ENCODE measurements at regions not wholly inside any gene's neighbourhood (a gene's known extent, or its start where the extent isn't known, plus 50 kb on each side); places are given as distances from the start of the nearest gene placed in this dataset.
"Not testable (repeated sequence)": the region's sequence is repeated elsewhere in the genome, so short reads cannot be mapped to it uniquely, and the experiment has no call there.

DNA sequence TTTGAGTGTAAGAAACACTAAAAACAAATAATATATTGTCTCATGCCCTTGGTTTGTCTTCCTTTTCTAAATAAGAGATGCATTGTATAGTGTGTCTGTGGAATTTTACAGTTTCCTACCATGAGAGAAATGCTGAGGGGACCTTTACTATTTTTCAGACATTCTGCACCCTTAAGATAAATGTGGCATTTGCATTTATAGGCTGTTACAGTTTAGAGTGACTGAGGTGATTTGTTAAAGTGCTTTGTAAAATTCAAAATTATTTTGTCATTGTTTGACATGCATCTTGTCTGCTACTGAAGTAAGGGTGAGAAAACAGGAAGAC, 78.9 kb upstream of the ZSWIM2 start:
- no peak for DNase-seq (ENCODE audit: low spot score)

DNA sequence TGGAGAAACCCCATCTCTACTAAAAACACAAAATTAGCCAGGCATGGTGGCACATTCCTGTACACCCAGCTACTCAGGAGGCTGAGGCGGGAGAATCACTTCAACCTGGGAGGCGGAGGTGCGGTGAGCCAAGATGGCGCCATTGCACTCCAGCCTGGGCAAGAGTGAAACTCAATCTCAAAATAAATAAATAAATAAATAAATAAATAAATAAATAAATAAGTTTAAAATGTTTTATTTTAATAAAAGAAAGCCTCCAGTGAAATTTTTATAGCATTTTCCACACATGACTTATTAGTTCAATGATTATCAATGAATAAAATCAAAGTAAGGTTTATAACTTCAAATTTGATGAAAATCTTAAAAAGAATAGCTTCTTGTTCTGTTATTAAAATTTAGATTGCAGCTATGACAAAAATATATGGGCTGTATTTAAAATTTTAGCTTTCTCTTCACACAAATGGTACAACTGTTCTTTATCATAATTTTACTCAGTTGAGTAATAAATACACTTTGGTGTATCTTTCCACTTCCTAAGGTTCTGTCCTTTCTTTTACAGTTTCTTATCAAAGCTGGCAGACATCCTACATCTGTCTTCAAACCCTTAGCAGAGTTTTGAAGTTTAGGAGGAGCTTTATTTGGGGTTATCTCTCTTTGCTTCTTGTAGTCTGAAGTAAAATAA, 78.4 kb upstream of the ZSWIM2 start:
- no peak for DNase-seq (ENCODE audit: low spot score)

DNA sequence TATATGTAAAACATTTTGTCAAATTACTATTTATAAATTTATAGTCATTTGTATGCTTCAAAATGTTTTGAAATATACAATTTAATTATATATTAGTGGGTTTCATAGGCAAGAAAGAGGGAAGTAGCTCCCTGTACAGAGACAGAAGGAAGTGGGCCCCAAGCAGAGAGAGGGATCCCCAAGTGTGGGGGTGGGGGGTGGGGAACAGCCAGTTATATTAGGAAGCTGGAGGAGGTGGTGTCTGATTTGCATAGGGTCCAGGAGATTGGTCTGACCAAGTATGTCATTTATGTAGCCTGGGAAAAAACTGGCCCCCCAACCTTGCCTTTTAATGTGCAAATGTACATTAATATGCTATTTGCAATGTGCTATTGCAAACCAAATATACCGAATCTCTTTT, 76.5 kb upstream of the ZSWIM2 start:
- no peak for DNase-seq (ENCODE audit: low spot score)

DNA sequence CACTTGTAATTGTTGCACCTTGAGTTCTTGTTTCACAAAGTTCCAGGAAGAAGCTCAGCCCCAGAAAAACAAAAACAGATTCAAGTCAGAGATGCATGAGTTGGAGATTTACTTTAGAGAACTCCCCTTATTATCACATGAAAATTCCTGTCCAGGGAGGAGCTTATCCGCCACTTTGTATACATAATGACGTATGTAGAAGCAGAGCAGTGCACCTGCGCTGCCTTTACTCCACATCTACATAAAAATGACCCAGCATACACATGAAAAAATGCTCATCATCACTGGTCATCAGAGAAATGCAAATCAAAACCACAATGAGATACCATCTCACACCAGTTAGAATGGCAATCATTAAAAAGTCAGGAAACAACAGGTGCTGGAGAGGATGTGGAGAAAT, 73.3 kb upstream of the ZSWIM2 start:
- not testable (repeated sequence) for DNase-seq (ENCODE audit: low spot score)

DNA sequence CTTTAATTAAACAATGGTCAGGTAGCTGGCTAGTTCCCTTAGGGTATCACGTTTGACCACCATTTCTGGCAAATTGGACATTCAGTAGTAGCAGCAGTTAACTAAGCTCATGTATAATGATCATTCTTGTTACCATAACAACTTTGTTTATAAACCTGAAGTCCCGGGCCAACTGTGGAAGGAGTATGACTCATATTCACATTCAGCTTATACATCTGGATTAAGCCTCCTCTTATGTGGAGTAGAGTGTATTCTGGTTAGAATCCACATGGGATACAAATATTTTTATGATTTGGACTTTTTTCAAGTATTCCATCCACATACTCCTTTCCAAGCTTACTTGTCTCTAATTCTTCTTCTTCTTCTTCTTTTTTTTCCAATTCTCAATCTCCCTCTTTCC, 70.3 kb upstream of the ZSWIM2 start:
- DNase-seq (ENCODE audit: low spot score), result no peak

DNA sequence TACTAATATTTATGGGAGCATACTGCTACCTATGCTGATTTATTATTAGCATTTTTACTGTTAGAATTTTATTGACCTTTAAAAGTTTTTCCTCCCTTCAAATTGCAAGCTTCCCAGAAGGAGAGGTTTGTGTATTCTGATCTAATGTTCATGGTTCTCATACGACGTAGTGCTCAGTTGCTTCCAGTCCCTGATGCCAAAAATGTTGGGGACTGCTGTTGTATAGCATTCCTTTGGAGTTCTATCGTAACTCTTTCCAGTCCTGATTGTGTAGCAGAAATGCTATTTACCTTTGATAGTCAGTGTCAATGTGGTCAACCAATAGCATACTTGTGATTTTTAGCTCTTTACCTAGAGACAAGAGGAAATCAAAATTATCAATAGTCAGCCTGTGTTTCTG, 69.5 kb upstream of the ZSWIM2 start:
- DNase-seq (ENCODE audit: low spot score), result no peak

DNA sequence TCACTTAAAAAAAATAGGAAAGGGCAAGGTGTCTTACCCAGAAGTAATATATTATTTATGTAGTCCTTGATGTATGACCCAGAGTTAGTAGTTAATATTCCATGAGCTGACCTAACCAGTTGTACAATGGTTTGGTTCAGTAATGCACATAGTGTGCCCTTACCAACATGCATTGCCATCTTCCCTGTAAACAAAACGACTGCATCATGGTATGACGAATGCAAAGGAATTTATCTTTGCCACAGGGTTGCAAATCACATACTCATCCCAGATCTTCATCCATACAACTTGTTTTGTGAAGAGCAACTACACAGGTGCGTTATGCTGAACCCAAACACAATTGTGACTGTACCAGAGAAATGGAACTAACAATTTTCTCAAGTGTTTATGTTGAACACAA, 68.9 kb upstream of the ZSWIM2 start:
- no peak for DNase-seq (ENCODE audit: low spot score)

DNA sequence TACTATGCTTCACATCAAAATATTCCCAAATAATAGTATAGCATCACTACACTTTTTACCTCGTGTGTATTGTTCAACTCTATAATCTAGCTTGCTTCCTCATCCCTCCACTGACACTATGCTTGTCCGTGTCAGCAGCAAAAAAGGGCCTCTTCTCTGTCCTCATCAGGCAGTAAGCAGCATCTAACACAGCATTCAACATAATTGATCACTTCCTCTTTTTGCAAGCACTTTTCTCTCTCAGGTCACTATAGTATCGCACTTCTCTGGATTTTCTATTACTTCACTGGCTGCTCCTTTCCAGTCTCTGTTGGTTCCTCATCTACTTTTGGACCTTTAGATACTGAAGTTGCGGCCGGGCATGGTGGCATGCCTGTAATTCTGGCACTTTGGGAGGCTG, 64.9 kb upstream of the ZSWIM2 start:
- DNase-seq (ENCODE audit: low spot score), result no peak

DNA sequence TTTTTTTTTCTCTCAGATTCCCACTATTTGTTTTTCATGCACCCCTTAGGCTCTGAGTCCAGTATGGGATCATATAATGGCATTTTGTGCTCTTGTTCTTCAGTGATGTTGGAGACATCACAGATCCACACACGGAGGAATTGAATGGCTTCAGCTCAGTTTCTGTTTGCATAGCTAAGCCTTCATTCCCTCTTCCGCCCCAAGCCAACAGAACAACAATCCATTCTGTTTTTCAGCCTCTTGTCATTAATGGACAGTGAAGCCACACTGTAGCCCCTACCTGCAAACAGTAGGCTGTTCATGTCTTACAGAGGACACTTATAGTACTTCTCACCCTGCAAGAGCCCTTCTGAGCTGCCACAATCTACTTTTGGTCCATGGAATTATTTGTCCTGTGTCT, 64.0 kb upstream of the ZSWIM2 start:
- DNase-seq (ENCODE audit: low spot score), result no peak

DNA sequence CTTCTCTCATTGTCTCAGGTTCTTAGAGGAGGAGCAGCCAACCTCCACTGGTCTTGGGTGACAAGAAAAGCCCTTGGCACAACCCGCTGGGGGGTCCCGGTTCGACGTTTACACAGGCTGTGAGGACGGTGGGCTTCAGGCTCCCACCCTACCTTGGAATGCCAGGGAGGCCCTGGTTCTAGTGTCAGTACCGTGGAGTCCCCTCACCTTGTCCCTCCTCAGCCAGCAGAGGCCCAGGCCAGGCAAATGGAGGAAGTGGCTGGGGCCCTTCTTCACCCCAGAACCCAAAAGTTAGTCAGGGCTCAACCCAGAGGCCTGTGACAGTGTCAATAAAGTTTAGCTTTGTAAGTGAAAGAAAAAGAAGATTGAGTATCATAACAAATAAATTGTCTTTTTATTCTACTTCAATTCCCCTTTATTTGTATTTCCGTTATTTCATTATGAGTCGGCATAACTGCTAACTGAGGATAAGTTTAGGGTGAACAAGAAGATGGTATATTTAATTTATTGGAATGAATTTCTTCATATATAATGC, 62.6 kb upstream of the ZSWIM2 start:
- no peak for DNase-seq (ENCODE audit: low spot score)

DNA sequence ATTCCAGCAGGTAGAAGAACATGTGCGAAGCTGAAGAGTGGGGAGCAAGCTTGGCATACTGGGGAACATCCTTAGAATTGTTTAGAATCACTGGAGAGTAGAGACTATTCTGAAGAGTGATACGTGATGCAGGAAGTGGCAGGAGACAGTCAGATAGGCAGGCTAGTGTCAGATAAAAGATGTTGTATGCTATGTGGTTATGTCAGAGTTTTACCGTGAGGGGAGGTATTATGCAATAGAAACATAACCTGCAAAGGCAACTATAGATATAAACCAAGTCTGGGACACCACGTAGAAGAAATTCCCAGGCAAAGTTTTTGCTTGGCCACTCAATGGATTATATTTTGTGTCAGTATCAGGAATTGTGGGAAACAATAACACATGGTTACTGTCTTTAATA, 62.0 kb upstream of the ZSWIM2 start:
- no peak for DNase-seq (ENCODE audit: low spot score)

DNA sequence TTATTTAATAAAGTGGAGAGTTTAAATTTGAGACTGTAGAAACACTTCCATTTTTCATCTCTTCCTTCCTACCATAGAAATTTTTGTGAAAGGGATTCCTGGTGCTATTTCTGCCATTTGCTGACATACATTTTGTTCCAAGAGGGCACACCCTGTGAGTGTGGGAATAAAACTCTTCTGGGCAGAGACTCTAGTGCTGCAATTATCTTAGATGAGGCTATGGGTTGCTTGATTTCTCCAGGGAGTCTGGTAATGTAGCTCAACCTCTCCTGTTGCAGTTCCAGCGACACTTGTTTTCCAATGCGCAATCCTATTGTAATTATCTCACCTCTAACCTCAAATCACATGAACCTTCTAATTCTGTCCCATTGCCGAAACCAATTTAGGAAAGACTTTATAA, 60.1 kb upstream of the ZSWIM2 start:
- DNase-seq (ENCODE audit: low spot score), result no peak

DNA sequence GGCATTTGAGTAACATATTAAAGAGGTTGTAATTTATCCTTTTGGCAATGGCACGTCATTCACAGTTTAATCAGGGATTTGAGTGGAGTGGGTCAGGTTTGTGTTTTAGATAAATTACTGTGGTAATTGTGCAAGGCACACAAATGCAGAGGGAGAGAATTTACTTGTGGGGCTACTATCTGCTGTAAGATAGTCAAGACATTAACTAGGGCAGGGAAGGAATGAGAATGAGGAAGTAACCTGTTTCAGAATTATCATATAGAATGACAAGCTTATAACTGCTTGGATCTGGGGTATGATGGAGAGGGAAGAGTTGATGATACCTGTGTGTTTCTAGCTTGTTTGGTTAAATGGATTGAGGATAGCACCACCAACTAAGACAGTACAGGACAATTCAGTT, 58.9 kb upstream of the ZSWIM2 start:
- DNase-seq (ENCODE audit: low spot score), result no peak

DNA sequence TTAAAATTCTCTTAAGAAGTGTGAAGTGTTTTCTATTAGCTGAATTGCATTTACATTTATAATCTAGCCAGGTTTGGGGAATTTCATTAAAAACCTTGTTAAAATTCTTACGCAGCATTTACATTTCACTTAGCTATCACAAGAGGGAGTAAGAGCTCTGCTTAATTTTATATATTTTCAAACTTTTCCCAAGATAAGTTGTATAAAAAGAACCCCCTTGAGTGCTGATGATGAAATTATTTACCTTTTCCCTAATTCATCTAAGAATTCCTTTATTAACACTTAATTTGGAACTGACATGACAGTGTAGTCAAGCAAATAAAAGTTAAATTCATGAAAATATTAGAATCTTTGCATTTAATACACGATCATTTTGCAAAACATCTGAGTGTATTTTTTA, 54.2 kb upstream of the ZSWIM2 start:
- no peak for DNase-seq (ENCODE audit: low spot score)

All from cerebellar cortex (tissue), 1 donor.